Activated naive CD4-positive, alpha-beta T cell treated with anti-CD3 and anti-CD28 coated beads, Interleukin-2, amount 10 ng/mL, durations not matched to agents 7 days and 5 days (primary cell): ENCODE measurements at regions not wholly inside any gene's neighbourhood (a gene's known extent, or its start where the extent isn't known, plus 50 kb on each side); places are given as distances from the start of the nearest gene placed in this dataset.
A peak's percentile ranks its signal among the peaks of the same experiment; 100 is the strongest.

ENCODE experiments used
- CTCF ChIA-PET: fragments of 350-600 bp; sonication (Branson Sonifier 250); formaldehyde crosslinking; loops from one replicate; lab custom pipeline; 2021; ENCODE audit warnings: antibody characterized with exemption; lab: Charles Lee
- DNase-seq: peaks from one replicate; pipeline ENCODE4 v3.0.0-alpha.2; 2020
- H3K27ac Mint-ChIP-seq: one replicate; pipeline ENCODE4 v1.8.0; 2021; ENCODE audit warnings: mild to moderate bottlenecking, moderate library complexity, mixed read lengths
- H3K27me3 Mint-ChIP-seq: one replicate; pipeline ENCODE4 v1.8.0; 2021; ENCODE audit warnings: mild to moderate bottlenecking, mixed read lengths
- H3K36me3 Mint-ChIP-seq: one replicate; pipeline ENCODE4 v1.8.0; 2021; ENCODE audit warnings: mixed read lengths
- H3K4me1 Mint-ChIP-seq: one replicate; pipeline ENCODE4 v1.8.0; 2021; ENCODE audit warnings: mixed read lengths
- H3K4me3 Mint-ChIP-seq: one replicate; pipeline ENCODE4 v1.8.0; 2021; ENCODE audit warnings: mild to moderate bottlenecking, moderate library complexity, mixed read lengths
- H3K9me3 Mint-ChIP-seq: one replicate; pipeline ENCODE4 v1.8.0; 2021; ENCODE audit warnings: mixed read lengths

DNA sequence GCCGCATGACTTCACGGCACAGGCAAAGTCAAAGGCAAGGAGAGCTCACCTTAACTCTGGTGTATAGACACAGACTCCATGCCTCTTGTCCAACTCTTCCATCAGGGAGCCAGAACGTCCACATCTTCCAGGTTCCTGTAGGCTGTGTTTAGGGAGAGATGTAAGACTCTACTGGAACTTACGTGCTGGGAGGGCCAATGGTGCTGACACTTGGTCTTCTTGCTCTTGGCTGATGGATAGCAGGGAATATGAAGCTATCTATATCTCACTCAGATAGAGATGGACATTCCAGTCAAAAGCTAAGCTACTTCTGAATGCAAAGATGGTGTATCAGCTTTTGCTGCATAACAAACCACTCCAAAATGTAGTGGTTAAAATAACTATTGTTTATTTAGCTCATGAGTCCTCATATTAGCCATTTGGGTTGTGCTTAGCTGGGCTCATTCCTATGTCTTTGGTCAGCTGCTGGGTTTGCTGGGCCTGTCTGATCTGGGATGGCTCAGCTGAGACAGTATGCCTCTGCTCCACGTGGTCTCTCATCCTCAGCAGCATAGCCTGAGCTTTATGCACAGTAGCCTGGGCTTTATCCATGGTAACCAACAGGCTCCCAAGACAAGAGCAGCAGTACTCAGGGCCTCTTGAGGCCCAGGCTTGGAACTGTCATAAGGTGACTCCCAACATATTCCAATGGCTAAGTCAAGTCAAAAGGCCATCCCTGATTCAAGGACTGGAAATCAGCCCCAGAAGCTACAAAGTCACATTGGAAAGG, 111.6 kb downstream of the SNX5 start:
- peaks cover 27% of the 10 kb centered on the region for H3K4me1 Mint-ChIP-seq
- H3K9me3 Mint-ChIP-seq: no peaks in the 10 kb centered on the region
- H3K4me3 Mint-ChIP-seq: no peak overlapping the region
- no peak overlapping the region for H3K27ac Mint-ChIP-seq
- H3K27me3 Mint-ChIP-seq: peaks cover 52% of the 10 kb centered on the region
- no peaks in the 10 kb centered on the region for H3K36me3 Mint-ChIP-seq
- DNase-seq: no peak
- CTCF ChIA-PET: interaction anchor here (0.8 to 1.1 kb wide), 3 partner anchors 11 to 300 kb away, joined by 3 to 4 read pairs (median 3); no protein-coding TSS in a partner anchor

DNA sequence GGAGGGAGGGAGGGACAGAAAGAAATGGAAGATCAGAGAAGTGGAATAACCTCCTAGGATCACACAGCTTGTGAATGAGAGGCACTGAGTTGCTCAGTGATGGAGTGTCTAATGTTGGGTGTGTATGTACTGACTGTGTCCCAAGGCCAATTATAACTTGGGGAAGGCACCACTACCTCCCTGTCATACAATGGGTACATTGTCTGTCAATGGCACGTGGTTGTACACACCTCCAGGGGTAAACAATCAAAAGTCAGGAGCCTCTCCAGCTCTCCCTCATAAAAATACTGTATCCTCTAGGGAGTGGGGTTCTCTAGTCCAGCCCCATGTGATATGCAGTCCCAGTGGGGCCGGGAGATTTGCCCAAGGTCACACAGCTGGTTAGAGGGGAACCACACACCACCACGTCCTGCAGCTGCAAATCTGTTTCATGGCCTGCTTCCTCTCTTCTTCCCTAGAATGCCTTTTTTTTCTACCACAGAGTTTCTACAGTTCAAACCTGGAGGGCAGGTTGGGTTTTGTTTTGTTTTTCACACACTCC, 112.5 kb downstream of the SNX5 start:
- peak overlapping the region; percentile 4 for H3K27ac Mint-ChIP-seq
- H3K36me3 Mint-ChIP-seq: no peaks in the 10 kb centered on the region
- peaks cover 27% of the 10 kb centered on the region for H3K4me1 Mint-ChIP-seq
- H3K27me3 Mint-ChIP-seq: peaks cover 45% of the 10 kb centered on the region
- CTCF ChIA-PET: interaction anchor here (0.8 to 1.1 kb wide), 2 partner anchors 42 to 299 kb away, joined by 3 to 4 read pairs; no protein-coding TSS in a partner anchor
- DNase-seq: no peak
- no peaks in the 10 kb centered on the region for H3K9me3 Mint-ChIP-seq
- H3K4me3 Mint-ChIP-seq: no peak overlapping the region

- Mint-ChIP-seq H3K27ac (no peak overlapping the region), H3K4me1 (peaks cover 19% of the 10 kb centered on the region), H3K9me3 (no peaks in the 10 kb centered on the region), H3K36me3 (no peaks in the 10 kb centered on the region), H3K4me3 (no peak overlapping the region), H3K27me3 (peaks cover 28% of the 10 kb centered on the region)
- DNase-seq: no peak
- CTCF ChIA-PET: no interaction called here
These were observed 114.2 kb downstream of the SNX5 start for GRCh38 chr20:17854307-17854903.

DNA sequence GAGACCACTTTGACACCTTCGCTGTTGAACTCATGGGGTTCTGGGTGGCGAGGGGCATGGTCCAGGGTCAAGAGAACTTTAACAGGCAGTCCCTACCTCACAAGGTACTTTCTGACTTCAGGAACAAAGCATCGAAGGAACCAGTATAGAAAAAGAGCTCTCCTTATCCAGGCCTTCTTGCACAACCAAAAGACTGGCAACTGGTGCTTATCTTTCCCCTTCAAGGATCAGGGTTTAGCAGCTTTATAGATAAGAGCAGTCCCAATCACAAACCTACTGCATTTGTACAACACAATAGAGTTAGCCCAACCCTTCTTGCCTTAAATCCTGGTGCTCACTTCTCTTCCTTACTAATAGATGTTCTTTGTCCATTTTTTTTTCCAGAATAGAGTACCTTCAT, 116.3 kb downstream of the SNX5 start:
- H3K4me1 Mint-ChIP-seq: peaks cover 23% of the 10 kb centered on the region
- CTCF ChIA-PET: no interaction called here
- no peak overlapping the region for H3K4me3 Mint-ChIP-seq
- no peak overlapping the region for H3K27ac Mint-ChIP-seq
- no peaks in the 10 kb centered on the region for H3K9me3 Mint-ChIP-seq
- no peak for DNase-seq
- no peaks in the 10 kb centered on the region for H3K36me3 Mint-ChIP-seq
- H3K27me3 Mint-ChIP-seq: peaks cover 17% of the 10 kb centered on the region

- Mint-ChIP-seq H3K27ac (no peak overlapping the region), H3K36me3 (no peaks in the 10 kb centered on the region), H3K9me3 (no peaks in the 10 kb centered on the region), H3K4me3 (no peak overlapping the region), H3K27me3 (peaks cover 20% of the 10 kb centered on the region), H3K4me1 (peaks cover 23% of the 10 kb centered on the region)
- CTCF ChIA-PET: no interaction called here
- DNase-seq: no peak
These were observed 117.9 kb downstream of the SNX5 start for GRCh38 chr20:17850684-17851026.

- Mint-ChIP-seq H3K4me3 (no peak overlapping the region), H3K9me3 (no peaks in the 10 kb centered on the region), H3K4me1 (peaks cover 26% of the 10 kb centered on the region), H3K27me3 (peaks cover 20% of the 10 kb centered on the region), H3K27ac (no peak overlapping the region), H3K36me3 (no peaks in the 10 kb centered on the region)
- CTCF ChIA-PET: no interaction called here
- no peak for DNase-seq
These were observed 118.5 kb downstream of the SNX5 start for GRCh38 chr20:17849901-17850683.

GRCh38 chr20:17849138-17849900, 119.3 kb downstream of the SNX5 start:
- no peak for DNase-seq
- CTCF ChIA-PET: no interaction called here
- Mint-ChIP-seq H3K27ac (no peak overlapping the region), H3K9me3 (no peaks in the 10 kb centered on the region), H3K27me3 (peaks cover 21% of the 10 kb centered on the region), H3K4me1 (peaks cover 33% of the 10 kb centered on the region), H3K4me3 (no peak overlapping the region), H3K36me3 (no peaks in the 10 kb centered on the region)

DNA sequence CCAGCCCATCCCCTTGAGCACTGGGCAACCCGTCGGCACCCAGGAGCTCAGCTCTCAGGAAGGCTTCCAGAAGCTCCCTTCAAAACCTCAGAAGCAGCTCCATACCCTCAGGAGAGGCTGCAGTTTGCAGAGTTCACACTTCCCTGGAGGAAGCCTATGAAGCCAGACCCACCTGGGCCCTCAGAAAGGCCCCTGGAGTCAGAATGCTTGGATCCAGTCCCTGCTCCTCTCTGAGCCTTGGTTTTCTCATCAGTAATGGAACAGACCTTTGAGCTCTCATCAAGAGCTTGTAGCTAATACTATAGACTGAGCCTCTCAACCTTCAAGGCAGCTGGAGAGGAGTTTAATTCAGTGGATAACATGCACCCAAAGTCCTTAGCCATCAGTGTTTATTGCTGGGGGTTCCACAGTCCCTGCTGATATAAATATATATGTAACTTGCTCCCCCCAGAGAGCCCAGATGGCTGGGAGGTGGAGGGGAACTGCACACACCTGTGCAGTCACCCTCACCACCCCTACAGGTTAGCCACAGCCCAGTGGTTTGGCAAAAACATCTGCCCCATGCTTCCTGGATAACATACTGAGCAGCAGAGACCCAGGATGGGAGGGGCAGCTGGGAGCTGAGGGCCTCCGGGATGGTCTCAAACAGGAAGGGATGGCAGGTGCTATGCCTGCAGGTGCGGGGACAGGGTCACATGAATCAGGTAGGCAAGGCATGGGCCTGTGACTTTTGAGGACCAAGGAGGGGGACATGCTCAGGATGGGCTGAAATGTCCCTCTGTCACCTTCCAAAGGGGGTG, 120.1 kb downstream of the SNX5 start:
- DNase-seq: no peak
- Mint-ChIP-seq H3K27ac (no peak overlapping the region), H3K4me1 (peaks cover 41% of the 10 kb centered on the region), H3K27me3 (peaks cover 25% of the 10 kb centered on the region), H3K9me3 (no peaks in the 10 kb centered on the region), H3K4me3 (no peak overlapping the region), H3K36me3 (no peaks in the 10 kb centered on the region)
- CTCF ChIA-PET: no interaction called here

DNA sequence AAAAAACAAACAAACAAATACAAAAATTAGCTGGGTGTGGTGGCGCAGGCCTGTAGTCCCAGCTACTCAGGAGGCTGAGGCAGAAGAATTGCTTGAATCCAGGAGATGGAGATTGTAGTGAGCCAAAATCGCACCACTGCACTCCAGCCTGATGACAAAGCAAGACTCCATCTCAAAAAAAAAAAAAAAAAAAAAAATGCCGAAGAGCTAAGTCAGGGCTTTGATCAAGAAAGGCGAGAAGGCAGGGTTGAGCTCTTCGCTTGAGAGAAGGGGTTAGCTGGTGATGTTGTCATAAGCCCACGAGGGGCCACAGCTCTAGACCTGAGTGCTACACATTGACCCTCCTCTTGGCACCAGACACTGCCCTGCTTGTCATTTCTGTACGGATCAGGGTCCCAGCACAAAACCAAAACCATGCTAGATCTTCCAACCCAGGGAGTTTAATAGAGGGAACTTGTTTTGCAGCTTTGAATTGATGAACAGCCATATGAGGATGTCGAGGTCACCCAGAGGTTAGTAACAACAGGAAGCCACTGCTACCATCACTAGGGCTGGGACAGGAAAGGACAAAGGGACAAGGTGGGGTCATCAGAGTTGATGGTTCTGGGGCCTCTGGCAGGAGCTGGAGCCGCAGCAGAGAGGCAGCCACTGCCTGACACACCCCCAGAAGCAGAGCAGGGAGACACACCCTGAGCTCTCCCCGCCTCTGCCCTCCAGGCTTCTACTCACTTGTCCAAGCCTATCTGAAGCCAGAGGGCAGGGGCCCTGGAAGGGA, 122.7 kb downstream of the SNX5 start:
- Mint-ChIP-seq H3K36me3 (no peaks in the 10 kb centered on the region), H3K4me1 (peaks cover 44% of the 10 kb centered on the region)

DNA sequence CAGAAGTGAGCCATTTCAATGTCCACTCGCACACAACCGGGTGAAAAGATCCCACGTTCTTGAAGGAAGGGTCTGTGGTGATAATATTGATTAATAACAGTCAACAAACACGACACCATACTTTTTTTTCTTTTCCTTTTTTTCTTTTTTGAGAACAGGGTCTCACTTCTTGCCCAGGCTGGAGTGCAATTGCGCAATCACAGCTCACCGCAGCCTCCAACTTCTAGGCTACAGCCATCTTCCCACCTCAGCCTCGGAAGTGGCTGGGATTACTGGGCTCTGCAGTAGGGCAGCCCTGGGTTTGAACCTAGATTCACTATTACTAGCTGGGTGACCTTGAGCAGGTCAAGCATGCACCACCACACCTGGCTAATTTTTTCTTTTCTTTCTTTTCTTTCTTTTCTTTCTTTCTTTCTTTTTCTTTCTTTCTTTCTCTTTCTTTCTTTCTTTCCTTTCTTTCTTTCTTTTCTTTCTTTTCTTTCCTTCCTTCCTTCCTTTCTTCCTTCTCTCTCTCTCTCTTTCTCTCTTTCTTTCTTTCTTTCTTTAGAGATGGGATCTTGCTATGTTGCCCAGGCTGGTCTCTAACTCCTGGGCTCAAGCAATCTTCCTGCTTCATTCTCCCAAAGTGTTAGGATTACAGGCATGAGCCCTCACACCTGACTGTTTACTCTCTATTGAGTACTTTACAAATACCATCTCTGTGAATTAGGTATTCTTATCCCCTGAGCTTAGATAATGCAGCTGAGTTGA, 123.9 kb downstream of the SNX5 start:
- Mint-ChIP-seq H3K9me3 (no peaks in the 10 kb centered on the region), H3K4me1 (peaks cover 44% of the 10 kb centered on the region), H3K4me3 (no peak overlapping the region), H3K27ac (peak overlapping the region; percentile 53), H3K27me3 (peaks cover 38% of the 10 kb centered on the region), H3K36me3 (no peaks in the 10 kb centered on the region)
- no peak for DNase-seq
- CTCF ChIA-PET: interaction anchor here (1.2 to 1.4 kb wide), 2 partner anchors 12 to 53 kb away, joined by 3 to 4 read pairs; no protein-coding TSS in a partner anchor

More for the DNA sequence above, 122.7 kb downstream of the SNX5 start:
- CTCF ChIA-PET: interaction anchor here (0.6 to 1.4 kb wide), 2 partner anchors 11 to 14 kb away, joined by 3 to 4 read pairs; no protein-coding TSS in a partner anchor
- H3K27ac Mint-ChIP-seq: peak overlapping the region; percentile 50
- H3K27me3 Mint-ChIP-seq: peaks cover 38% of the 10 kb centered on the region
- H3K9me3 Mint-ChIP-seq: no peaks in the 10 kb centered on the region
- DNase-seq: no peak
- no peak overlapping the region for H3K4me3 Mint-ChIP-seq

- peaks cover 44% of the 10 kb centered on the region for H3K27me3 Mint-ChIP-seq
- peaks cover 44% of the 10 kb centered on the region for H3K4me1 Mint-ChIP-seq
- H3K9me3 Mint-ChIP-seq: no peaks in the 10 kb centered on the region
- no peak for DNase-seq
- no peak overlapping the region for H3K4me3 Mint-ChIP-seq
- H3K36me3 Mint-ChIP-seq: no peaks in the 10 kb centered on the region
- peak overlapping the region; percentile 79 for H3K27ac Mint-ChIP-seq
- CTCF ChIA-PET: interaction anchor here (1.2 kb wide), 1 partner anchor 54 kb away, joined by 4 read pairs; no protein-coding TSS in a partner anchor
These were observed 124.5 kb downstream of the SNX5 start for GRCh38 chr20:17844133-17844429.
